Panc1 (cell line): ENCODE measurements at regions not wholly inside any gene's neighbourhood (a gene's known extent, or its start where the extent isn't known, plus 50 kb on each side); places are given as distances from the start of the nearest gene placed in this dataset.

ENCODE experiments used
- CTCF ChIP-seq: fragments of 450-650 bp; IDR thresholded peaks from 2 replicates; pipeline ENCODE4 v1.5.1; 2017; ENCODE audit warnings: mild to moderate bottlenecking
- POLR2AphosphoS5 ChIP-seq: IDR thresholded peaks from 2 replicates; pipeline ENCODE4 v1.6.1; 2012; ENCODE audit warnings: mild to moderate bottlenecking, low read depth, low read length, moderate library complexity
- REST ChIP-seq, 2 experiments: IDR thresholded peaks; 2 replicates each; pipeline ENCODE4 v1.6.1; 2011 to 2012; ENCODE audit warnings: low read depth in 2 of 2, control low read depth in 1 of 2, low read length in 1 of 2, mild to moderate bottlenecking in 1 of 2, moderate library complexity in 1 of 2; ENCODE audit not compliant: insufficient read depth in 1 of 2
- SIN3A ChIP-seq: IDR thresholded peaks from 2 replicates; pipeline ENCODE4 v1.6.1; 2012; ENCODE audit warnings: low read depth, mild to moderate bottlenecking, low read length, moderate library complexity, borderline replicate concordance; ENCODE audit not compliant: insufficient read depth
- TCF7L2 ChIP-seq: IDR thresholded peaks from 2 replicates; pipeline ENCODE4 v1.6.1; 2011; ENCODE audit warnings: mild to moderate bottlenecking, low read depth, low read length, inconsistent platforms

GRCh38 chr17:51496378-51496777 is 236.0 kb downstream of the UTP18 start:
- TF ChIP-seq CTCF (no peak), POLR2AphosphoS5 (no peak), SIN3A (no peak), TCF7L2 (no peak), REST (IDR thresholded peaks at IDR 0.05; ENCODE audit: insufficient read depth in 1 of 2, low read depth in 2 of 2, low read length in 1 of 2) (no peak)
